SK-N-SH (cell line): ENCODE measurements at regions not wholly inside any gene's neighbourhood (a gene's known extent, or its start where the extent isn't known, plus 50 kb on each side); places are given as distances from the start of the nearest gene placed in this dataset.

Source experiments
- CTCF ChIA-PET: fragments of 300-600, 350-600 bp; formaldehyde crosslinking; extraction: SDS; loops from one replicate; lab custom pipeline; 2021; lab: Yijun Ruan, JAX
- POLR2A ChIA-PET: fragments of 350-600 bp; sonication (Branson Sonifier 250); formaldehyde crosslinking; extraction: SDS; loops from one replicate; lab custom pipeline; 2020; ENCODE audit warnings: antibody characterized with exemption, inconsistent platforms; lab: Yijun Ruan, JAX
- DNase-seq: peaks from one replicate; pipeline ENCODE4 v3.0.0; 2012
- H2AFZ ChIP-seq: fragments of 200-600 bp; sonication (generic); 2 replicates; pipeline ENCODE4 v1.8.1; 2016; ENCODE audit warnings: antibody characterized with exemption, mild to moderate bottlenecking, low read depth
- H3F3A ChIP-seq: fragments of 200-600 bp; sonication (generic); replicated peaks from 2 replicates; pipeline ENCODE3; 2016; ENCODE audit warnings: antibody characterized with exemption, mild to moderate bottlenecking; ENCODE audit not compliant: insufficient read depth
- H3K27ac ChIP-seq, 2 experiments: fragments of 200-500 bp in 1 of 2; fragments of 200-600 bp in 1 of 2; sonication (Bioruptor generic) in 1 of 2; sonication (generic), shearing (Covaris generic) in 1 of 2; 2 replicates each; pipeline versions ENCODE4 v1.5.1 to v1.6.1; 2014 to 2016; ENCODE audit warnings: low read depth in 2 of 2, inconsistent platforms in 1 of 2, low read length in 1 of 2, mild to moderate bottlenecking in 1 of 2, mixed read lengths in 1 of 2
- H3K27me3 ChIP-seq: fragments of 200-600 bp; sonication (generic), shearing (Covaris generic); 2 replicates; pipeline ENCODE4 v1.6.1; 2016; ENCODE audit warnings: mixed run types; ENCODE audit not compliant: insufficient read depth
- H3K36me3 ChIP-seq, 2 experiments: fragments of 200-500 bp in 1 of 2; fragments of 200-600 bp in 1 of 2; sonication (Bioruptor generic) in 1 of 2; sonication (generic) in 1 of 2; replicated peaks in 1 of 2; 2 replicates each; pipeline versions ENCODE3 to v1.5.1; 2014 to 2016; ENCODE audit warnings: low read length in 1 of 2, mild to moderate bottlenecking in 1 of 2; ENCODE audit not compliant: insufficient read depth in 2 of 2, control insufficient read depth in 1 of 2
- H3K4me1 ChIP-seq, 2 experiments: fragments of 200-500 bp in 1 of 2; fragments of 200-600 bp in 1 of 2; sonication (Bioruptor generic) in 1 of 2; sonication (generic), shearing (Covaris generic) in 1 of 2; 2 replicates each; pipeline versions ENCODE4 v1.5.1 to v1.6.1; 2014 to 2016; ENCODE audit warnings: low read depth in 1 of 2, low read length in 1 of 2, mixed run types in 1 of 2; ENCODE audit not compliant: insufficient read depth in 2 of 2, control insufficient read depth in 1 of 2
- H3K4me2 ChIP-seq: fragments of 200-600 bp; sonication (generic), shearing (Covaris generic); 2 replicates; pipeline ENCODE4 v1.6.1; 2017; ENCODE audit warnings: mixed run types
- H3K4me3 ChIP-seq, 2 experiments: fragments of 200-500 bp in 1 of 2; fragments of 200-600 bp in 1 of 2; sonication (Bioruptor generic) in 1 of 2; sonication (generic), shearing (Covaris generic) in 1 of 2; 2 replicates each; pipeline versions ENCODE4 v1.5.1 to v1.8.1; 2014 to 2016; ENCODE audit warnings: low read depth in 2 of 2, inconsistent platforms in 1 of 2, low read length in 1 of 2, mild to moderate bottlenecking in 1 of 2, mixed read lengths in 1 of 2, moderate library complexity in 1 of 2
- H3K79me2 ChIP-seq: fragments of 200-600 bp; sonication (generic); 2 replicates; pipeline ENCODE4 v1.8.1; 2017; ENCODE audit warnings: mild to moderate bottlenecking; ENCODE audit not compliant: insufficient read depth
- H3K9ac ChIP-seq: fragments of 200-600 bp; sonication (generic); 2 replicates; pipeline ENCODE4 v1.6.1; 2017; ENCODE audit warnings: mixed run types
- H3K9me2 ChIP-seq: fragments of 200-600 bp; sonication (generic); 2 replicates; pipeline ENCODE4 v1.6.1; 2017; ENCODE audit warnings: mixed run types
- H3K9me3 ChIP-seq: fragments of 200-600 bp; sonication (generic); 2 replicates; pipeline ENCODE4 v1.6.1; 2017; ENCODE audit warnings: mixed run types, mild to moderate bottlenecking, moderate library complexity
- H4K20me1 ChIP-seq: fragments of 200-600 bp; sonication (generic); 2 replicates; pipeline ENCODE4 v1.6.1; 2017; ENCODE audit warnings: mild to moderate bottlenecking, mixed run types; ENCODE audit not compliant: insufficient read depth
- ELF1 ChIP-seq: IDR thresholded peaks from 2 replicates; pipeline ENCODE4 v1.4.0; 2012
- FOSL2 ChIP-seq: IDR thresholded peaks from 2 replicates; pipeline ENCODE4 v1.4.0; 2012; ENCODE audit warnings: low read depth, mild to moderate bottlenecking, moderate library complexity, borderline replicate concordance
- FOXJ3 ChIP-seq: sonication (generic); formaldehyde crosslinking; IDR thresholded peaks from 2 replicates; pipeline ENCODE4 v1.5.1; 2020; ENCODE audit warnings: mild to moderate bottlenecking, missing genetic modification reagents
- FOXM1 ChIP-seq: IDR thresholded peaks from 2 replicates; pipeline ENCODE4 v1.4.0; 2012; ENCODE audit warnings: low read depth, mild to moderate bottlenecking
- GATA2 ChIP-seq: sonication (generic); formaldehyde crosslinking; IDR thresholded peaks from 2 replicates; pipeline ENCODE4 v1.5.0; 2020; ENCODE audit warnings: mild to moderate bottlenecking, missing genetic modification reagents
- IRF3 ChIP-seq: fragments of 150-350 bp; IDR thresholded peaks from 2 replicates; pipeline ENCODE4 v1.6.1; 2016; ENCODE audit warnings: mild to moderate bottlenecking, low read depth, low read length
- JUND ChIP-seq: IDR thresholded peaks from 2 replicates; pipeline ENCODE4 v1.4.0; 2012
- MAX ChIP-seq: IDR thresholded peaks from 2 replicates; pipeline ENCODE4 v1.4.0; 2012; ENCODE audit warnings: low read depth
- MEF2A ChIP-seq: IDR thresholded peaks from 2 replicates; pipeline ENCODE4 v1.4.0; 2012; ENCODE audit warnings: low read depth, borderline replicate concordance
- MXI1 ChIP-seq: IDR thresholded peaks from 2 replicates; pipeline ENCODE4 v1.6.1; 2012; ENCODE audit warnings: mild to moderate bottlenecking, low read depth, low read length, improper control_type of control experiment
- NFIC ChIP-seq: IDR thresholded peaks from 2 replicates; pipeline ENCODE4 v1.4.0; 2012; ENCODE audit warnings: borderline replicate concordance
- NRF1 ChIP-seq: IDR thresholded peaks from 2 replicates; pipeline ENCODE4 v1.6.1; 2012; ENCODE audit warnings: low read depth, mild to moderate bottlenecking, low read length
- RAD21 ChIP-seq: IDR thresholded peaks from 2 replicates; pipeline ENCODE4 v1.6.1; 2012; ENCODE audit warnings: mild to moderate bottlenecking, low read length
- SIN3A ChIP-seq: IDR thresholded peaks from 2 replicates; pipeline ENCODE4 v1.6.1; 2012; ENCODE audit warnings: low read depth, mild to moderate bottlenecking, low read length, moderate library complexity, borderline replicate concordance
- USF2 ChIP-seq: fragments of 150-350 bp; IDR thresholded peaks from 2 replicates; pipeline ENCODE4 v1.6.1; 2017; ENCODE audit warnings: antibody characterized with exemption, low read length, low read depth, borderline replicate concordance
- YY1 ChIP-seq: IDR thresholded peaks from 2 replicates; pipeline ENCODE4 v1.4.0; 2012; ENCODE audit warnings: low read depth, mild to moderate bottlenecking
- WGBS: methylation state at CpG from one replicate; pipeline ENCODE4 v1.1.6; 2017; ENCODE audit warnings: low lambda C conversion rate; 5-methylcytosine and 5-hydroxymethylcytosine counted together
- TF ChIP-seq, protein P1 (sequence below): IDR thresholded peaks from 2 replicates; pipeline ENCODE4 v1.4.0; 2012; ENCODE audit warnings: low read depth, borderline replicate concordance

DNA sequence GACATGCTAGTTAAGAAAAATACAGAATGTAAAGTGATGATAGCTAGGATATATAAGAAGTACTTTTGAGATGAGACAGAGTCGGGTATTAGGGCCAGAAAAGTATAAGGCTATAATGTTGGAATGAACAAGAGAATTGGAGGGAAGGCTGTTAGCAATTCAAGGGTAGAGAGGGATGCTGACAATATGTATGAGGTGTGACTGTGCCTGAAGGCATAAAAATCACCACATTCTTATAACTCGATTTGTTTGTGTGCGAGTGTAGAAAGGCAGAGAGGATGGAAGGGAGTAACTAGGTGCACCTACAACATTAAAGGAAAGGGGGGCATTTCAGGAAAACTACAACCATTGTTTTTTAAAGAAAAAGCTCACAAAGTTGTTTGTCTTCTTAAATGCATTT is 86.0 kb downstream of the FAT4 start (continued):
- TF ChIP-seq USF2 = no peak
- TF ChIP-seq IRF3 = no peak
- TF ChIP-seq SIN3A = no peak
- TF ChIP-seq, protein P1, sequence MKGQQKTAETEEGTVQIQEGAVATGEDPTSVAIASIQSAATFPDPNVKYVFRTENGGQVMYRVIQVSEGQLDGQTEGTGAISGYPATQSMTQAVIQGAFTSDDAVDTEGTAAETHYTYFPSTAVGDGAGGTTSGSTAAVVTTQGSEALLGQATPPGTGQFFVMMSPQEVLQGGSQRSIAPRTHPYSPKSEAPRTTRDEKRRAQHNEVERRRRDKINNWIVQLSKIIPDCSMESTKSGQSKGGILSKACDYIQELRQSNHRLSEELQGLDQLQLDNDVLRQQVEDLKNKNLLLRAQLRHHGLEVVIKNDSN = no peak
- TF ChIP-seq GATA2 (CRISPR knock-in tag) = no peak
- TF ChIP-seq RAD21 = no peak

GRCh38 chr4:125401784-125402183 is 87.0 kb downstream of the FAT4 start:
- 75% methylated on average over 2 of the region's 2 CpGs for WGBS
- TF ChIP-seq FOXJ3 (no peak), RAD21 (no peak), YY1 (no peak), MAX (no peak), SIN3A (no peak), MEF2A (no peak), NRF1 (no peak), FOSL2 (no peak), FOXM1 (no peak), MXI1 (no peak), NFIC (no peak), JUND (no peak), ELF1 (no peak)
- no peaks in the 10 kb centered on the region for H3K27me3 ChIP-seq
- H3K4me2 ChIP-seq = no peak overlapping the region
- H2AFZ ChIP-seq = no peak overlapping the region
- H3K9ac ChIP-seq = no peak overlapping the region
- H3K36me3 ChIP-seq = peaks cover 2 to 11% of the 10 kb centered on the region in 2 experiments
- no peaks in the 10 kb centered on the region for H3K9me3 ChIP-seq
- H3K4me1 ChIP-seq = peaks cover 0 to 7% of the 10 kb centered on the region in 2 experiments; a peak in 1 of 4 replicates
- no peaks in the 10 kb centered on the region; the same call in 1 of the 2 replicates for H3K9me2 ChIP-seq
- no peak overlapping the region for H3K4me3 ChIP-seq
- DNase-seq = no peak
- H3F3A ChIP-seq = no peaks in the 10 kb centered on the region
- CTCF ChIA-PET = interaction anchor here (0.7 kb wide), 1 partner anchor 37 kb away, joined by 3 read pairs; no protein-coding TSS in a partner anchor
- H3K79me2 ChIP-seq = no peaks in the 10 kb centered on the region
- H3K27ac ChIP-seq = no peak overlapping the region
- no peaks in the 10 kb centered on the region for H4K20me1 ChIP-seq
- POLR2A ChIA-PET = no interaction called here
